ENCODE measurements at regions not wholly inside any gene's neighbourhood (a gene's known extent, or its start where the extent isn't known, plus 50 kb on each side); places are given as distances from the start of the nearest gene placed in this dataset.

- Histone ChIP-seq H3K27ac (no peak overlapping the region), H3K9me3 (no peaks in the 10 kb centered on the region), H3K27me3 (no peaks in the 10 kb centered on the region), H3K36me3 (replicated peaks in 1 of 2; ENCODE audit: insufficient read depth in 1 of 2, low read depth in 2 of 2) (no peaks in the 10 kb centered on the region), H3K4me1 (no peaks in the 10 kb centered on the region), H3K4me3 (no peak overlapping the region)
- DNase-seq: no peak
- TF ChIP-seq CTCF (IDR thresholded peaks at IDR 0.05): no peak
- no peak for TF ChIP-seq POLR2A (IDR thresholded peaks at IDR 0.05)
- intact Hi-C loops (cut with DNase I): no loop called here
- WGBS, 2 donors: 46 to 63% methylated on average over 3 of the region's 3 CpGs
- no peak for ATAC-seq
Observed at GRCh38 chr13:56893843-56894242, 246.9 kb upstream of the PRR20A start.

- Histone ChIP-seq H3K36me3 (replicated peaks in 1 of 2; ENCODE audit: insufficient read depth in 1 of 2, low read depth in 2 of 2) (no peaks in the 10 kb centered on the region), H3K9me3 (no peaks in the 10 kb centered on the region), H3K4me1 (no peaks in the 10 kb centered on the region), H3K4me3 (no peak overlapping the region), H3K27me3 (no peaks in the 10 kb centered on the region), H3K27ac (no peak overlapping the region)
- WGBS, 2 donors: 79 to 87% methylated on average over 6 to 20 of the region's 30 CpGs
- no peak for DNase-seq
- no peak for ATAC-seq
- intact Hi-C loops (cut with DNase I): no loop called here
- no peak for TF ChIP-seq CTCF (IDR thresholded peaks at IDR 0.05)
- TF ChIP-seq POLR2A (IDR thresholded peaks at IDR 0.05): no peak
Observed at GRCh38 chr13:56900549-56901279, 240.0 kb upstream of the PRR20A start.

- H3K27me3 ChIP-seq: no peaks in the 10 kb centered on the region
- no peak overlapping the region for H3K4me3 ChIP-seq
- TF ChIP-seq POLR2A (IDR thresholded peaks at IDR 0.05): no peak
- no peak for TF ChIP-seq CTCF (IDR thresholded peaks at IDR 0.05)
- 84 to 90% methylated on average over 9 of the region's 9 CpGs for WGBS, 2 donors
- H3K27ac ChIP-seq: no peak overlapping the region
- no peaks in the 10 kb centered on the region for H3K4me1 ChIP-seq
- ATAC-seq (no peak), DNase-seq (no peak)
- H3K36me3 ChIP-seq (replicated peaks in 1 of 2; ENCODE audit: insufficient read depth in 1 of 2, low read depth in 2 of 2): no peaks in the 10 kb centered on the region
- H3K9me3 ChIP-seq: no peaks in the 10 kb centered on the region
- intact Hi-C loops (cut with DNase I): no loop called here
Observed at GRCh38 chr13:56902276-56902675, 238.4 kb upstream of the PRR20A start.

GRCh38 chr13:56903710-56904282 lies 236.9 kb upstream of the PRR20A start:
- intact Hi-C loops (cut with DNase I): no loop called here
- no peaks in the 10 kb centered on the region for H3K36me3 ChIP-seq (replicated peaks in 1 of 2; ENCODE audit: insufficient read depth in 1 of 2, low read depth in 2 of 2)
- TF ChIP-seq CTCF (IDR thresholded peaks at IDR 0.05) (no peak), POLR2A (IDR thresholded peaks at IDR 0.05) (no peak)
- 48 to 65% methylated on average over 3 of the region's 3 CpGs for WGBS, 2 donors
- no peak overlapping the region for H3K4me3 ChIP-seq
- no peak overlapping the region for H3K27ac ChIP-seq
- H3K4me1 ChIP-seq: no peaks in the 10 kb centered on the region
- no peaks in the 10 kb centered on the region for H3K9me3 ChIP-seq
- no peaks in the 10 kb centered on the region for H3K27me3 ChIP-seq
- no peak for ATAC-seq
- DNase-seq: no peak

GRCh38 chr13:56906909-56907308 lies 233.8 kb upstream of the PRR20A start:
- Histone ChIP-seq H3K4me1 (no peaks in the 10 kb centered on the region), H3K36me3 (replicated peaks in 1 of 2; ENCODE audit: insufficient read depth in 1 of 2, low read depth in 2 of 2) (no peaks in the 10 kb centered on the region), H3K27ac (no peak overlapping the region), H3K9me3 (no peaks in the 10 kb centered on the region), H3K4me3 (no peak overlapping the region), H3K27me3 (no peaks in the 10 kb centered on the region)
- TF ChIP-seq CTCF (IDR thresholded peaks at IDR 0.05): no peak
- TF ChIP-seq POLR2A (IDR thresholded peaks at IDR 0.05): no peak
- DNase-seq: no peak
- WGBS, 2 donors: 52 to 76% methylated on average over 1 of the region's 1 CpG
- no peak for ATAC-seq
- intact Hi-C loops (cut with DNase I): no loop called here
